Activated CD4-positive, alpha-beta memory T cell treated with anti-CD3 and anti-CD28 coated beads for 36 hours (primary cell): ENCODE measurements at regions not wholly inside any gene's neighbourhood (a gene's known extent, or its start where the extent isn't known, plus 50 kb on each side); places are given as distances from the start of the nearest gene placed in this dataset.

Experiments used
- CTCF ChIA-PET: fragments of 350-600 bp; sonication (Branson Sonifier 250); formaldehyde crosslinking; loops from one replicate; lab custom pipeline; 2021; ENCODE audit warnings: antibody characterized with exemption, inconsistent platforms; lab: Charles Lee
- POLR2A ChIA-PET: fragments of 350-600 bp; sonication (Branson Sonifier 250); formaldehyde crosslinking; loops from one replicate; lab custom pipeline; 2021; ENCODE audit warnings: antibody characterized with exemption; lab: Charles Lee
- DNase-seq: peaks from one replicate; pipeline ENCODE4 v3.0.0-alpha.2; 2020
- H3K27ac Mint-ChIP-seq: one replicate; pipeline ENCODE4 v1.8.0; 2021; ENCODE audit warnings: mixed read lengths
- H3K27me3 Mint-ChIP-seq: one replicate; pipeline ENCODE4 v1.8.0; 2021; ENCODE audit warnings: mixed read lengths
- H3K36me3 Mint-ChIP-seq: one replicate; pipeline ENCODE4 v1.8.0; 2021; ENCODE audit warnings: mixed read lengths
- H3K4me1 Mint-ChIP-seq: one replicate; pipeline ENCODE4 v1.8.0; 2021; ENCODE audit warnings: low read depth, mixed read lengths
- H3K4me3 Mint-ChIP-seq: one replicate; pipeline ENCODE4 v1.8.0; 2021; ENCODE audit warnings: mild to moderate bottlenecking, mixed read lengths
- H3K9me3 Mint-ChIP-seq: one replicate; pipeline ENCODE4 v1.8.0; 2021; ENCODE audit warnings: mixed read lengths
- intact Hi-C: fragments of 100-400 bp; cut with micrococcal nuclease; formaldehyde crosslinking; loops from one replicate; pipeline ENCODE4 v1.15.1; 2023

DNA sequence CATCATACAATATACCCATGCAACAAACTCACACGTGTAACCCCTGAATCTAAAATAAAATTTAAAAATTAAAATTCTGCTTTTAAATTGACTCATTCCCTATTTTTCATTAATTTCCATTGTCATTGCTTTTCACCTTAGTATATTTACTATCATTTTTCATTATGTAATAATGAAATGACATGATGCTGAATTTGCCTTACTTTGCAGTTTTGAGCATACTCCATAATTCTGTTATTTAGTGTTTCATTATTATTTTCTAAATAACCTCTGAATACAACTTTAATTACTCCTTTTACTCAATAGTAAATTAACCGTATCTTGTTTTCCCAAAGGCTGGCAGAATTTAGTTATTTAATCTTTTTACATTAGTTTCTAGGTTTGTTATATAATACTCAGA, 719.6 kb downstream of the DOK5 start:
- ChIA-PET POLR2A (no interaction called here), CTCF (no interaction called here)
- no peaks in the 10 kb centered on the region for H3K4me1 Mint-ChIP-seq
- no peaks in the 10 kb centered on the region for H3K36me3 Mint-ChIP-seq
- no peak for DNase-seq
- no peak overlapping the region for H3K27ac Mint-ChIP-seq
- no peaks in the 10 kb centered on the region for H3K27me3 Mint-ChIP-seq
- no peak overlapping the region for H3K4me3 Mint-ChIP-seq
- H3K9me3 Mint-ChIP-seq = peaks cover 9% of the 10 kb centered on the region
- intact Hi-C loops = no loop called here

DNA sequence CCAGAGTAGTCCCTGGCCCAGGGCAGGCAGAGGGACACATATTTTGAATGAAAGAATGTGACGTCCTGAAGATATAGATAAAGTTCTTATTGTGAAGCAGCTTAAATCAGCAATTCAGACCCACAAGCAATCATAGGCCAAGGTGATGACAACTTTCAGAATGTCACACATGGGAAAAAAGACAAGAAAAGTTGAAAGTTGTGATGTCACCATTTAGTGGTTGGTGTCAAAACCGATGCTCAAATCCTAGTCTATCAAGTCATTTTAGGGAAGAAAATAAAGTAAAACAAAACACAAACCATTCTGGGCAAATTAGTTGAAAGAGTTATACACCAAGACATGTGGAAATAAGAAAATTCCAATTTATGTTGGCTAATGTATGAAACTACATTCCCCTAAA, 710.8 kb downstream of the DOK5 start:
- H3K4me3 Mint-ChIP-seq = no peak overlapping the region

DNA sequence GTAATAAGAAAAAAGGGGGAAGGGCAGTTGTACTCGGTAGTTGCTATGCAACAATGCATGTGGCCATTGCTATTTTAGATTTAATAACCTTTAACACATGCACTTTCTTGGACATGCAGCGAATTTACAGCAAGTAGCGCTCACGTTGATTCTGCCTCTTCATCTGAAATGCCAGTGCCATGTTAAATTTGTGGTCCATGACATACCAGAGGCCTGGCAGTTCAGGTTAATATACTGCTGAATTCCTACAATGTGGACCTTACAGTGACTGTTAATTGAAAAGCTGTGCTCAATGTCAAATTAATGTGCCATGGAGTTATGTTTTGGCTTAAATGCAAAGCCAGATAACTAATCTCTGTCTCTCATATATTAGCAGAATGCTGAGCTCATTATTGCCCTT, 699.7 kb downstream of the DOK5 start:
- H3K27me3 Mint-ChIP-seq = no peaks in the 10 kb centered on the region
- peaks cover 1% of the 10 kb centered on the region for H3K36me3 Mint-ChIP-seq
- H3K27ac Mint-ChIP-seq = no peak overlapping the region
- H3K4me3 Mint-ChIP-seq = no peak overlapping the region
- intact Hi-C loops = no loop called here
- no peak for DNase-seq
- ChIA-PET POLR2A (no interaction called here), CTCF (no interaction called here)
- H3K4me1 Mint-ChIP-seq = no peaks in the 10 kb centered on the region
- H3K9me3 Mint-ChIP-seq = peaks cover 17% of the 10 kb centered on the region

More for the DNA sequence above, 710.8 kb downstream of the DOK5 start:
- Mint-ChIP-seq H3K4me1 (no peaks in the 10 kb centered on the region), H3K9me3 (peaks cover 22% of the 10 kb centered on the region), H3K27me3 (no peaks in the 10 kb centered on the region), H3K27ac (no peak overlapping the region), H3K36me3 (peaks cover 2% of the 10 kb centered on the region)
- CTCF ChIA-PET = no interaction called here
- POLR2A ChIA-PET = no interaction called here
- DNase-seq = no peak
- intact Hi-C loops = no loop called here

- intact Hi-C loops = no loop called here
- Mint-ChIP-seq H3K4me1 (no peaks in the 10 kb centered on the region), H3K27me3 (no peaks in the 10 kb centered on the region), H3K4me3 (no peak overlapping the region), H3K27ac (no peak overlapping the region), H3K9me3 (peaks cover 13% of the 10 kb centered on the region), H3K36me3 (peaks cover 1% of the 10 kb centered on the region)
- ChIA-PET POLR2A (no interaction called here), CTCF (no interaction called here)
- no peak for DNase-seq
Measured at GRCh38 chr20:55174635-55175034, 699.2 kb downstream of the DOK5 start.

GRCh38 chr20:55174172-55174571, 698.8 kb downstream of the DOK5 start:
- Mint-ChIP-seq H3K4me1 (no peaks in the 10 kb centered on the region), H3K27ac (no peak overlapping the region), H3K27me3 (no peaks in the 10 kb centered on the region), H3K4me3 (no peak overlapping the region), H3K9me3 (peaks cover 13% of the 10 kb centered on the region), H3K36me3 (peaks cover 1% of the 10 kb centered on the region)
- CTCF ChIA-PET = no interaction called here
- no peak for DNase-seq
- intact Hi-C loops = no loop called here
- POLR2A ChIA-PET = no interaction called here

DNA sequence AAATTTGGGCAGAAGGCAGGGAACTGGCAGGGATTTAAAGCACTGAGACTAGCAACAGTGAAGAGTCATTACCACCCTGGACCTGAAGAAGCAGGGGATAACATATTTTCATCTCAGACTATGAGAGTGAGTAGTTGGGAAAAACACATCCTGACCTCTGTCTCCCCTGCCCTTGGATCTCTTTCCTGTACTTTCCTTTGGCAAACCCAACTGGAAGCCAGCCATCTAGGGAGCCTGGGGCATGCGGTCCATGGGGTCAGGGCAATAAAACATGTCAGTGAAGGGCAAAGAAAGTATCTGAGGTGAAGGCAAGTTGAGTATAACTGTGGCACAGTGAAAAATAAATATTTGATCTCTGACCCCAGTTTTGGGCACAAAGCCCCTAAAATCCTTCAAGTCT, 698.2 kb downstream of the DOK5 start:
- intact Hi-C loops = no loop called here
- Mint-ChIP-seq H3K4me3 (no peak overlapping the region), H3K27ac (no peak overlapping the region), H3K9me3 (peaks cover 12% of the 10 kb centered on the region), H3K4me1 (no peaks in the 10 kb centered on the region), H3K36me3 (peaks cover 1% of the 10 kb centered on the region), H3K27me3 (no peaks in the 10 kb centered on the region)
- ChIA-PET POLR2A (no interaction called here), CTCF (no interaction called here)
- DNase-seq = no peak

- H3K4me3 Mint-ChIP-seq = no peak overlapping the region
- peaks cover 12% of the 10 kb centered on the region for H3K9me3 Mint-ChIP-seq
- peaks cover 1% of the 10 kb centered on the region for H3K36me3 Mint-ChIP-seq
- H3K4me1 Mint-ChIP-seq = no peaks in the 10 kb centered on the region
- no peaks in the 10 kb centered on the region for H3K27me3 Mint-ChIP-seq
- ChIA-PET CTCF (no interaction called here), POLR2A (no interaction called here)
- intact Hi-C loops = no loop called here
- no peak for DNase-seq
- no peak overlapping the region for H3K27ac Mint-ChIP-seq
Measured at GRCh38 chr20:55172310-55173002, 697.1 kb downstream of the DOK5 start.

DNA sequence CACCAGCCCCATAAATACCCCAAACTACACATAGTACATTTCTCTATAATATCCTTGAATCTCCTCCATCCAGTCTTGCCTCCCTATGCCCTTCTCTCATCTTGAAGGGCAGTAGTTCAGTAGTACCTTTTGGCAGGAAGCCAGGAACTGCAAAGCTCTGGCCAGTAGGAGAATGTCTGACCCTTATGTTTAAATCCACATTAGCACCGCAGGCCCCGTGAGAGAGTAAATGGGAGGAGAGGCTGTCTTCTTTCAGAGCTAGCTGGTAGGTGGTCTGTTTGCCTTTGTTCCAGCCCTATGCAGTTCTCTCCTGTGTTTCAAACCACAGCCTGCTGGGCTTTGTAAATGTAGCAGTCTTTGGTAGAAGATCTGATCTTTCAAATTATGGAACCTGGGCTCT, 690.7 kb downstream of the DOK5 start:
- Mint-ChIP-seq H3K4me1 (no peaks in the 10 kb centered on the region), H3K9me3 (peaks cover 2% of the 10 kb centered on the region), H3K4me3 (no peak overlapping the region), H3K27ac (no peak overlapping the region), H3K36me3 (no peaks in the 10 kb centered on the region), H3K27me3 (no peaks in the 10 kb centered on the region)
- POLR2A ChIA-PET = no interaction called here
- CTCF ChIA-PET = no interaction called here
- intact Hi-C loops = loop anchor here (10.0 kb wide), 1 partner anchor 359 kb away; no protein-coding TSS in a partner anchor
- DNase-seq = no peak

GRCh38 chr20:55160996-55161395, 685.6 kb downstream of the DOK5 start:
- no peak overlapping the region for H3K27ac Mint-ChIP-seq
- H3K36me3 Mint-ChIP-seq = no peaks in the 10 kb centered on the region
- peaks cover 13% of the 10 kb centered on the region for H3K9me3 Mint-ChIP-seq
- intact Hi-C loops = loop anchor here (10.0 kb wide), 1 partner anchor 364 kb away; no protein-coding TSS in a partner anchor
- ChIA-PET POLR2A (no interaction called here), CTCF (no interaction called here)
- DNase-seq = no peak
- no peak overlapping the region for H3K4me3 Mint-ChIP-seq
- H3K4me1 Mint-ChIP-seq = no peaks in the 10 kb centered on the region
- H3K27me3 Mint-ChIP-seq = no peaks in the 10 kb centered on the region

DNA sequence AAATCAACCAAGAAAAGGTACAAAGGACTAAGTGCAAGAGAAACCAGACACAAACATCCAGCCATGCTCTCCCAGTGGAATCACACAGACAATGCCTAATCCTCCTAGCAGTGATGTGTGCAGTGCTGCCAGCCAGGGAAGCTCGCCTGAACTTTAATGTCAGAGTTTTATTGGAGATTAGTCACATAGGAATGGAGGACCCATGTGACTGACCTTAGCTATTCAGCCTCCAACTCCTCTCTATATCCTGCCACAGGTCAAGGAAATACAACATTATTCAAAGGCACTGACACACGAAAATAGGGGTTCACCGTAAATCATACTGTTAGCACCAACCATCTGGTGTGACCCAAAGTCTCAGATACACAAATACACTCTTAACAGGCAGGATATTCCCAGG, 684.6 kb downstream of the DOK5 start:
- H3K27me3 Mint-ChIP-seq = no peaks in the 10 kb centered on the region
- no peak overlapping the region for H3K27ac Mint-ChIP-seq
- DNase-seq = no peak
- peaks cover 10% of the 10 kb centered on the region for H3K9me3 Mint-ChIP-seq
- H3K4me3 Mint-ChIP-seq = no peak overlapping the region
- intact Hi-C loops = loop anchor here (10.0 kb wide), 1 partner anchor 365 kb away; no protein-coding TSS in a partner anchor
- no peaks in the 10 kb centered on the region for H3K36me3 Mint-ChIP-seq
- CTCF ChIA-PET = no interaction called here
- POLR2A ChIA-PET = no interaction called here
- H3K4me1 Mint-ChIP-seq = no peaks in the 10 kb centered on the region

DNA sequence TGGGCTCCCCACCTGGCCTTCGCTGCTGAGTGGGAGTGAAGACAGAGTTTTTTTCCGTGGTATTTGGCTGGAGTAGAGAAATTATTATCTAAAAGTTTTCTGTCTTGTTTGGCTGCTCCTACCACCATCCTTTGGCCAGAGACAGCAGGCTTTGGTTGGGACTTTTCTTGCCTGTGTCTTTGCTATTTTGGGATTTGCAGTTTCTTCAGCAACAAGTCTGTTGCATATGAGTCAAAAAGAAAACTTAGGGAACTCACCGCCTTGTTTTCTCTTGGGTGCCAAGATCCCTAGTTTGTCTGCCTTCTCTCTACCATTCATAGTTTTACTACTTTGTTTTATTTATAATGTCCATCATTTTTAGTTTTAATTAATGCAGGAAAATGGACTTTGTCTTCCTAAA, 683.8 kb downstream of the DOK5 start:
- Mint-ChIP-seq H3K36me3 (no peaks in the 10 kb centered on the region), H3K27me3 (no peaks in the 10 kb centered on the region), H3K9me3 (peaks cover 11% of the 10 kb centered on the region), H3K27ac (no peak overlapping the region), H3K4me1 (no peaks in the 10 kb centered on the region), H3K4me3 (no peak overlapping the region)
- ChIA-PET CTCF (no interaction called here), POLR2A (no interaction called here)
- no peak for DNase-seq
- intact Hi-C loops = no loop called here

DNA sequence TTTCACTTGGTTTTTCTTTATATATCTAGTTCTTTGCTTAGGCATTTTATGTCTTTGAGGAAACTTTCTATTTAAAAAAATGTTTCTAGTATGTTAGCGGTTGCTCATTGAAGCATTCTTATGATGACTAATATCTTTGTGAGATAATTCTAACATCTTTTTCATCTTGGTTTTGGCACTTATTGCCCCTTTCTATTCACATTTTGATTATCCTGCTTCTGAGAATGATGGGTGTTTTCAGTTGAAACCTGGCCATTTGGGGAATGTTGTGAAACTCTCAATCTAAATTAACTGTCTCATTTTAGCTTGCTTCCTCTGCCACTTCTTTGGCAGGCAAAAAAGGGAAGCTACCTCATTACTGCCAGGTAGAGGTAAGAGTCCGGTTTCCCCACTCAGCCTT, 683.1 kb downstream of the DOK5 start:
- H3K27ac Mint-ChIP-seq = no peak overlapping the region
- H3K4me3 Mint-ChIP-seq = no peak overlapping the region
- no peaks in the 10 kb centered on the region for H3K27me3 Mint-ChIP-seq
- CTCF ChIA-PET = no interaction called here
- peaks cover 16% of the 10 kb centered on the region for H3K9me3 Mint-ChIP-seq
- no peaks in the 10 kb centered on the region for H3K4me1 Mint-ChIP-seq
- POLR2A ChIA-PET = no interaction called here
- intact Hi-C loops = no loop called here
- no peak for DNase-seq
- H3K36me3 Mint-ChIP-seq = no peaks in the 10 kb centered on the region

DNA sequence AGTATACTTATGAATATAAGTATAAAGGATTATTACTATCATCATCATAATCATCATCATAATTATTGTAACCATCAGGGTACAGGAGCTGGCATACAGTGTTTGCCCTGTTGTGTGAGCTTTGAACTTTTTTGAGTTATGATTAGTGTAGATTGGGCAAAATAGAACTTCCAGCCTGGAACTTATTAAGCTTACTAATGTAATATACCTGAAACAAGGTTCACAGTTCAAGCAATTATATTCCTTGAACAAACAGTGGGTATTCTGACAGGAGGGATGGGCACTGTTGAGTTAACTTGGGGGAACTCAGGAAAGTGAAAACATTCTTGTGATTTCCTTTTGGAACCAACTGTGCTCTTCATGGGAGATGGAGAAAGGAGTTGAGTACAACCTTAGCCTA, 680.0 kb downstream of the DOK5 start:
- peaks cover 20% of the 10 kb centered on the region for H3K9me3 Mint-ChIP-seq
- no peaks in the 10 kb centered on the region for H3K4me1 Mint-ChIP-seq
- no peak for DNase-seq
- H3K27ac Mint-ChIP-seq = no peak overlapping the region
- intact Hi-C loops = no loop called here
- ChIA-PET CTCF (no interaction called here), POLR2A (no interaction called here)
- no peaks in the 10 kb centered on the region for H3K27me3 Mint-ChIP-seq
- no peaks in the 10 kb centered on the region for H3K36me3 Mint-ChIP-seq
- no peak overlapping the region for H3K4me3 Mint-ChIP-seq
